MCF 10A (cell line): ENCODE measurements at regions not wholly inside any gene's neighbourhood (a gene's known extent, or its start where the extent isn't known, plus 50 kb on each side); places are given as distances from the start of the nearest gene placed in this dataset.

Experiments used
- BruUV-seq: library from RNA; stranded (reverse); fragments of 400-500 nt; replicated peaks from 2 replicates; lab custom pipeline; 2021; lab: Mats Ljungman, UMichigan
- CTCF ChIA-PET: fragments of 300-600 bp; sonication (Branson Sonifier 250); formaldehyde crosslinking; extraction: SDS; loops from one replicate; lab custom pipeline; 2021; ENCODE audit warnings: antibody characterized with exemption, inconsistent platforms; lab: Yijun Ruan, JAX
- POLR2A ChIA-PET: fragments of 300-600, 350-650 bp; sonication (Branson Sonifier 250); formaldehyde crosslinking; extraction: SDS; loops from one replicate; lab custom pipeline; 2020; ENCODE audit warnings: antibody characterized with exemption, inconsistent platforms; lab: Yijun Ruan, JAX
- DNase-seq: peaks from one replicate; pipeline ENCODE4 v3.0.0-alpha.2; 2018; ENCODE audit not compliant: unreplicated experiment
- H3K27ac Mint-ChIP-seq: one replicate; pipeline ENCODE4 v1.8.0; 2022; ENCODE audit warnings: mild to moderate bottlenecking, low read depth, mixed read lengths; ENCODE audit not compliant: unreplicated experiment
- H3K27me3 Mint-ChIP-seq: one replicate; pipeline ENCODE4 v1.8.0; 2022; ENCODE audit warnings: mixed read lengths; ENCODE audit not compliant: insufficient read depth, unreplicated experiment
- H3K36me3 Mint-ChIP-seq: one replicate; pipeline ENCODE4 v1.8.0; 2022; ENCODE audit warnings: mild to moderate bottlenecking, moderate library complexity, mixed read lengths; ENCODE audit not compliant: insufficient read depth, unreplicated experiment
- H3K4me1 Mint-ChIP-seq: one replicate; pipeline ENCODE4 v1.8.0; 2022; ENCODE audit warnings: mixed read lengths; ENCODE audit not compliant: insufficient read depth, unreplicated experiment
- H3K4me3 Mint-ChIP-seq: one replicate; pipeline ENCODE4 v1.8.0; 2022; ENCODE audit warnings: mild to moderate bottlenecking, moderate library complexity, mixed read lengths; ENCODE audit not compliant: unreplicated experiment
- H3K9me3 Mint-ChIP-seq: one replicate; pipeline ENCODE4 v1.8.0; 2022; ENCODE audit warnings: mixed read lengths; ENCODE audit not compliant: unreplicated experiment
- CTCF ChIP-seq: fragments of 200-600 bp; IDR thresholded peaks from one replicate; pipeline ENCODE4 v1.8.0; 2022; ENCODE audit warnings: antibody characterized with exemption, mild to moderate bottlenecking; ENCODE audit not compliant: unreplicated experiment
- intact Hi-C: fragments of 100-400 bp; cut with micrococcal nuclease; formaldehyde crosslinking; loops from 2 replicates; pipeline ENCODE4 v1.14.1; 2022

GRCh38 chr1:229981736-229982135 lies 85.3 kb upstream of the GALNT2 start:
- Mint-ChIP-seq H3K27ac (no peak overlapping the region), H3K27me3 (no peaks in the 10 kb centered on the region), H3K36me3 (no peaks in the 10 kb centered on the region), H3K9me3 (no peaks in the 10 kb centered on the region), H3K4me3 (no peak overlapping the region), H3K4me1 (no peaks in the 10 kb centered on the region)
- TF ChIP-seq CTCF = no peak
- ChIA-PET CTCF (no interaction called here), POLR2A (no interaction called here)
- intact Hi-C loops = no loop called here
- no TSS peak for BruUV-seq
- DNase-seq = no peak

GRCh38 chr1:229984310-229984991 lies 82.6 kb upstream of the GALNT2 start:
- no peak overlapping the region for H3K4me3 Mint-ChIP-seq
- no TSS peak for BruUV-seq
- no peak for TF ChIP-seq CTCF
- H3K27ac Mint-ChIP-seq = no peak overlapping the region
- ChIA-PET CTCF (interaction anchor here (0.6 kb wide), 1 partner anchor 22 kb away, joined by 3 read pairs; no protein-coding TSS in a partner anchor), POLR2A (interaction anchor here (0.7 kb wide), 1 partner anchor 157 kb away, joined by 3 read pairs; no protein-coding TSS in a partner anchor)
- H3K27me3 Mint-ChIP-seq = peaks cover 14% of the 10 kb centered on the region
- no peaks in the 10 kb centered on the region for H3K9me3 Mint-ChIP-seq
- H3K36me3 Mint-ChIP-seq = no peaks in the 10 kb centered on the region
- no peak for DNase-seq
- intact Hi-C loops = no loop called here
- H3K4me1 Mint-ChIP-seq = no peaks in the 10 kb centered on the region

GRCh38 chr1:229984992-229985612 lies 81.9 kb upstream of the GALNT2 start:
- CTCF ChIA-PET = no interaction called here
- no peaks in the 10 kb centered on the region for H3K4me1 Mint-ChIP-seq
- H3K27me3 Mint-ChIP-seq = peaks cover 14% of the 10 kb centered on the region
- TF ChIP-seq CTCF = no peak
- H3K4me3 Mint-ChIP-seq = no peak overlapping the region
- no TSS peak for BruUV-seq
- no peaks in the 10 kb centered on the region for H3K36me3 Mint-ChIP-seq
- no peak overlapping the region for H3K27ac Mint-ChIP-seq
- no peaks in the 10 kb centered on the region for H3K9me3 Mint-ChIP-seq
- no peak for DNase-seq
- POLR2A ChIA-PET = interaction anchor here (0.7 kb wide), 1 partner anchor 156 kb away, joined by 3 read pairs; no protein-coding TSS in a partner anchor
- intact Hi-C loops = no loop called here

GRCh38 chr1:229985613-229986010 lies 81.4 kb upstream of the GALNT2 start:
- no peak for DNase-seq
- intact Hi-C loops = no loop called here
- no TSS peak for BruUV-seq
- ChIA-PET CTCF (no interaction called here), POLR2A (no interaction called here)
- no peaks in the 10 kb centered on the region for H3K4me1 Mint-ChIP-seq
- peaks cover 14% of the 10 kb centered on the region for H3K27me3 Mint-ChIP-seq
- no peaks in the 10 kb centered on the region for H3K36me3 Mint-ChIP-seq
- no peak overlapping the region for H3K27ac Mint-ChIP-seq
- no peak for TF ChIP-seq CTCF
- no peak overlapping the region for H3K4me3 Mint-ChIP-seq
- no peaks in the 10 kb centered on the region for H3K9me3 Mint-ChIP-seq
